ENCODE measurements at regions not wholly inside any gene's neighbourhood (a gene's known extent, or its start where the extent isn't known, plus 50 kb on each side); places are given as distances from the start of the nearest gene placed in this dataset.
"Not testable (repeated sequence)": the region's sequence is repeated elsewhere in the genome, so short reads cannot be mapped to it uniquely, and the experiment has no call there.

GRCh38 chr2:34176693-34177092, 577.6 kb upstream of the FAM98A start:
- DNase-seq (ENCODE audit: extremely low read depth, low read depth) = no peak

GRCh38 chr2:34174506-34174905, 575.4 kb upstream of the FAM98A start:
- no peak for DNase-seq (ENCODE audit: extremely low read depth, low read depth)

- DNase-seq (ENCODE audit: extremely low read depth, low read depth) = no peak
Observed at GRCh38 chr2:34162231-34162630, 563.1 kb upstream of the FAM98A start.

- DNase-seq (ENCODE audit: extremely low read depth, low read depth) = no peak
Observed at GRCh38 chr2:34161549-34161948, 562.5 kb upstream of the FAM98A start.

GRCh38 chr2:34159901-34160300, 560.8 kb upstream of the FAM98A start:
- no peak for DNase-seq (ENCODE audit: extremely low read depth, low read depth)

- no peak for DNase-seq (ENCODE audit: extremely low read depth, low read depth)
Observed at GRCh38 chr2:34153484-34153883, 554.4 kb upstream of the FAM98A start.

GRCh38 chr2:34147780-34148179, 548.7 kb upstream of the FAM98A start:
- DNase-seq (ENCODE audit: extremely low read depth, low read depth) = no peak

GRCh38 chr2:34143149-34143548, 544.0 kb upstream of the FAM98A start:
- DNase-seq (ENCODE audit: extremely low read depth, low read depth) = no peak

- not testable (repeated sequence) for DNase-seq (ENCODE audit: extremely low read depth, low read depth)
Observed at GRCh38 chr2:34142531-34143008, 543.5 kb upstream of the FAM98A start.

- not testable (repeated sequence) for DNase-seq (ENCODE audit: extremely low read depth, low read depth)
Observed at GRCh38 chr2:34133065-34133464, 534.0 kb upstream of the FAM98A start.

GRCh38 chr2:34126279-34126678, 527.2 kb upstream of the FAM98A start:
- no peak for DNase-seq (ENCODE audit: extremely low read depth, low read depth)

GRCh38 chr2:34123996-34124785, 525.1 kb upstream of the FAM98A start:
- DNase-seq (ENCODE audit: extremely low read depth, low read depth) = no peak

- no peak for DNase-seq (ENCODE audit: extremely low read depth, low read depth)
Observed at GRCh38 chr2:34121076-34121475, 522.0 kb upstream of the FAM98A start.

GRCh38 chr2:34115076-34115475, 516.0 kb upstream of the FAM98A start:
- DNase-seq (ENCODE audit: extremely low read depth, low read depth) = no peak

GRCh38 chr2:34112161-34112560, 513.1 kb upstream of the FAM98A start:
- no peak for DNase-seq (ENCODE audit: extremely low read depth, low read depth)

GRCh38 chr2:34110392-34110791, 511.3 kb upstream of the FAM98A start:
- DNase-seq (ENCODE audit: extremely low read depth, low read depth) = no peak

- DNase-seq (ENCODE audit: extremely low read depth, low read depth) = no peak
Observed at GRCh38 chr2:34107811-34108210, 508.7 kb upstream of the FAM98A start.

GRCh38 chr2:34105006-34105767, 506.1 kb upstream of the FAM98A start:
- DNase-seq (ENCODE audit: extremely low read depth, low read depth) = no peak

GRCh38 chr2:34104601-34105000, 505.5 kb upstream of the FAM98A start:
- DNase-seq (ENCODE audit: extremely low read depth, low read depth) = no peak

- DNase-seq (ENCODE audit: extremely low read depth, low read depth) = no peak
Observed at GRCh38 chr2:34103437-34103836, 504.3 kb upstream of the FAM98A start.

GRCh38 chr2:34102339-34102738, 503.2 kb upstream of the FAM98A start:
- no peak for DNase-seq (ENCODE audit: extremely low read depth, low read depth)

- DNase-seq (ENCODE audit: extremely low read depth, low read depth) = no peak
Observed at GRCh38 chr2:34099377-34099776, 500.3 kb upstream of the FAM98A start.
